ENCODE measurements at regions not wholly inside any gene's neighbourhood (a gene's known extent, or its start where the extent isn't known, plus 50 kb on each side); places are given as distances from the start of the nearest gene placed in this dataset.

- H3K4me2 ChIP-seq (ENCODE audit: low read depth, low read length) = no peak overlapping the region
- BruUV-seq (replicated peaks) = no TSS peak
- H4K20me1 ChIP-seq (ENCODE audit: insufficient read depth, low read length) = no peaks in the 10 kb centered on the region
- H3K4me3 ChIP-seq (ENCODE audit: insufficient read depth, low read depth, low read length) = no peak overlapping the region
- POLR2A ChIA-PET (ENCODE audit: unreplicated experiment) = no interaction called here
- no peak overlapping the region for H3K4ac ChIP-seq (ENCODE audit: low read depth, low read length)
- no peak overlapping the region for H4K91ac ChIP-seq (ENCODE audit: insufficient read depth, low read depth, low read length)
- no peaks in the 10 kb centered on the region for H3K36me3 ChIP-seq (ENCODE audit: control insufficient read depth, insufficient read depth, low read length)
- no peaks in the 10 kb centered on the region for H3K4me1 ChIP-seq (ENCODE audit: control insufficient read depth, insufficient read depth, low read length)
- H3K79me1 ChIP-seq (ENCODE audit: low read depth in 1 of 2, low read length in 2 of 2) = no peaks in the 10 kb centered on the region
- H3K9ac ChIP-seq (ENCODE audit: low read depth, low read length) = no peak overlapping the region
- H3K14ac ChIP-seq (replicated peaks; ENCODE audit: low read depth, low read length) = no peak overlapping the region
- no peak overlapping the region for H3K56ac ChIP-seq (ENCODE audit: extremely low read depth, insufficient read depth, low read length)
- no peak overlapping the region for H2AFZ ChIP-seq (replicated peaks; ENCODE audit: low read length, poor library complexity)
- TF ChIP-seq RAD21 (IDR thresholded peaks at IDR 0.05; ENCODE audit: low read length) (no peak), SMC3 (IDR thresholded peaks at IDR 0.05; ENCODE audit: low read depth, low read length) (no peak), CHD1 (IDR thresholded peaks at IDR 0.05; ENCODE audit: low read depth, low read length) (no peak), RFX5 (IDR thresholded peaks at IDR 0.05; ENCODE audit: low read depth, low read length) (no peak), BHLHE40 (IDR thresholded peaks at IDR 0.05; ENCODE audit: low read depth, low read length) (no peak), NFE2L2 (IDR thresholded peaks at IDR 0.05; ENCODE audit: low read depth, low read length) (no peak), USF2 (IDR thresholded peaks at IDR 0.05; ENCODE audit: low read depth, low read length) (no peak), MAFK (IDR thresholded peaks at IDR 0.05; ENCODE audit: low read depth, low read length) (no peak), MAZ (IDR thresholded peaks at IDR 0.05; ENCODE audit: borderline replicate concordance, low read depth, low read length) (no peak), POLR2A (IDR thresholded peaks at IDR 0.05; ENCODE audit: low read depth, low read length) (no peak), CTCF (conservative IDR thresholded peaks at IDR 0.05; ENCODE audit: low read depth, low read length) (no peak), CEBPB (IDR thresholded peaks at IDR 0.05; ENCODE audit: low read depth, low read length) (no peak), MXI1 (IDR thresholded peaks at IDR 0.05; ENCODE audit: borderline replicate concordance, low read depth, low read length) (no peak), ELK1 (IDR thresholded peaks at IDR 0.05; ENCODE audit: borderline replicate concordance, low read depth, low read length) (no peak), FOS (IDR thresholded peaks at IDR 0.05; ENCODE audit: low read depth, low read length) (no peak), RCOR1 (IDR thresholded peaks at IDR 0.05; ENCODE audit: insufficient replicate concordance, low read length) (no peak)
- H2AK9ac ChIP-seq (replicated peaks; ENCODE audit: low read depth, low read length, poor library complexity) = no peak overlapping the region
- no peak overlapping the region for H2BK5ac ChIP-seq (ENCODE audit: low read depth, low read length, poor library complexity, severe bottlenecking)
- ATAC-seq (ENCODE audit: low read depth) (no peak), DNase-seq (no peak)
- H4K5ac ChIP-seq (ENCODE audit: low read depth, low read length) = no peak overlapping the region
- no peak overlapping the region for H3K23ac ChIP-seq (ENCODE audit: low read depth, low read length)
- no peak overlapping the region for H2AK5ac ChIP-seq (ENCODE audit: low read depth, low read length)
- intact Hi-C loops (cut with micrococcal nuclease) (no loop called here), dilution Hi-C loops (cut with HindIII; ENCODE audit: low sequenced_read_pairs, unreplicated experiment) (no loop called here), in situ Hi-C loops (cut with MboI; ENCODE audit: low sequenced_read_pairs) (no loop called here)
- H4K8ac ChIP-seq (ENCODE audit: low read depth in 2 of 2, low read length in 2 of 2) = no peak overlapping the region
- H2BK120ac ChIP-seq (ENCODE audit: low read depth, low read length) = no peak overlapping the region
- H2BK20ac ChIP-seq (ENCODE audit: low read depth, low read length) = no peak overlapping the region
- no peaks in the 10 kb centered on the region for H3K27me3 ChIP-seq (ENCODE audit: control insufficient read depth, insufficient read depth, low read length)
- H3K9me1 ChIP-seq (ENCODE audit: insufficient read depth, low read length) = no peaks in the 10 kb centered on the region
- no peak overlapping the region for H2BK15ac ChIP-seq (ENCODE audit: low read depth, low read length)
- H3K9me3 ChIP-seq (ENCODE audit: control insufficient read depth, insufficient read depth, low read length) = peaks cover 12% of the 10 kb centered on the region
- no CpG with 5 or more reads among the region's 2 CpGs for WGBS, 2 experiments (ENCODE audit: extremely low coverage in 2 of 2, insufficient read length in 1 of 2)
- H3K18ac ChIP-seq (ENCODE audit: low read depth, low read length) = no peak overlapping the region
- no peak overlapping the region for H3K27ac ChIP-seq (ENCODE audit: insufficient read depth, low read length)
- CTCF ChIA-PET = no interaction called here
Measured at GRCh38 chr3:181913254-181913653, 201.5 kb downstream of the SOX2 start.
